ENCODE measurements at regions not wholly inside any gene's neighbourhood (a gene's known extent, or its start where the extent isn't known, plus 50 kb on each side); places are given as distances from the start of the nearest gene placed in this dataset.
"Not testable (repeated sequence)": the region's sequence is repeated elsewhere in the genome, so short reads cannot be mapped to it uniquely, and the experiment has no call there.

DNA sequence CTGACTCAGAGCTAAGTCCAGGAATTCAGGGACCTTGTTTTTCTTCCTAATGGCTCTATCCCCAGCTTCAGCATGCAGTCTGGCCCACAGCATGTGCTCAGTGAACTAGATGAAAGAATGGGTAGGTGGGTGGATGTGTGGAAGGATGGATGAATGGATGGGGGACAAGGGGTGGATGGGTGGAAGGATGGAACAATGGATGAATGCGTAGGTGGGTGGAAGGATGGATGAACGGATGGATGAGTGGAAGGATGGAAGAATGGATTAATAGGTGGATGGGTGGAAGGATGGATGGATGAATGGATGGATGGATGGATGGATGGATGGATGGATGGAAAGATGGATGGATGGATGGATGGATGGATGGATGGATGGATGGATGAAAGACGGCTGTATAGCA is 79.7 kb upstream of the SFSWAP start:
- intact Hi-C loops (cut with DNase I) = no loop called here
- no peak overlapping the region for H3K4me3 ChIP-seq
- WGBS, 4 donors = 53 to 84% (median 82%) methylated on average over 2 to 3 of the region's 3 CpGs

DNA sequence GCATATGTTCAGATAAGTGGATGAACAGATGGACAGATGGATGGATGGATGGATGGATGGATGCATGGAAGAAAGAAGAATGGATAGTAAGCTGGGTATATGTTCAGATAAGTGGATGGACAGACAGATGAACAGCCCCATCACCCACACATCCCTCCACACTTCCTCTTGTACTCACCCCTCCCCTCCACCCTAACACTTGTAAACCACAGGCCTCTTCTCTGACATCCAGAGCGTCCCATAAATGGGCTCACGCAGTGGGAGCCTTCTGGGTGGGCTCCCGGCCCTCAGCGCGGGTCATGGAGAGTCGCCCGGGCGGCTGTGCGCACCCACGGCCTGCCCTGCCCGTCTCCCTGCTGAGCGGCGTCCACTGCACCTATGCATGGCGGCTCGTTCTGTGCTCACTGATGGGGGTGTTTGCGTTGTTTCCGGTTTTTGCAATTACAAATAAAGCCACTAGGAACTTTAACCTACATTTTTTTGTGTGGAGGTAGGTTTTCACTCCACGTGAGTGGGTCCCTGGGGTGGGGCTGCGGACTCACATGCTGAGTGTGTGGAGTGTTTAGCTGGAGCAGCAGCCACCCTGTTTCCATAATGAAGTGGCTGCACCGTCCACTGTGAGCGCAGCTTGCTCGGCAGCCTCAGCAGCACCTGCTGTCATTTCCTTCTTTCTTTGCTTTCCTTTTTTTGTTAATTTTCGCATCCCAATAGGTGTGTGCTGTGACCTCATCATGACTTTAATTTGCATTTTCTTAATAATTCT is 78.8 kb upstream of the SFSWAP start:
- ATAC-seq; H3K4me1 ChIP-seq; H3K9me3 ChIP-seq; H3K27ac ChIP-seq; H3K4me3 ChIP-seq; intact Hi-C loops (cut with DNase I); H3K36me3 ChIP-seq: not testable (repeated sequence)
- DNase-seq = peak in 1 of 5 donors; percentile 11
- WGBS, 4 donors = 77 to 84% (median 80%) methylated on average over 15 to 23 of the region's 23 CpGs
- H3K27me3 ChIP-seq = peaks cover 0 to 39% (median 5%) of the 10 kb centered on the region in 9 donors

More for the DNA sequence above, 79.7 kb upstream of the SFSWAP start:
- no peak for ATAC-seq
- Histone ChIP-seq H3K4me1 (no peaks in the 10 kb centered on the region), H3K27me3 (peaks cover 0 to 34% (median 5%) of the 10 kb centered on the region in 9 donors), H3K36me3 (no peaks in the 10 kb centered on the region), H3K9me3 (no peaks in the 10 kb centered on the region), H3K27ac (no peak overlapping the region)
- no peak for DNase-seq
- TF ChIP-seq POLR2A (IDR thresholded peaks at IDR 0.05) = no peak
- TF ChIP-seq, protein P1, sequence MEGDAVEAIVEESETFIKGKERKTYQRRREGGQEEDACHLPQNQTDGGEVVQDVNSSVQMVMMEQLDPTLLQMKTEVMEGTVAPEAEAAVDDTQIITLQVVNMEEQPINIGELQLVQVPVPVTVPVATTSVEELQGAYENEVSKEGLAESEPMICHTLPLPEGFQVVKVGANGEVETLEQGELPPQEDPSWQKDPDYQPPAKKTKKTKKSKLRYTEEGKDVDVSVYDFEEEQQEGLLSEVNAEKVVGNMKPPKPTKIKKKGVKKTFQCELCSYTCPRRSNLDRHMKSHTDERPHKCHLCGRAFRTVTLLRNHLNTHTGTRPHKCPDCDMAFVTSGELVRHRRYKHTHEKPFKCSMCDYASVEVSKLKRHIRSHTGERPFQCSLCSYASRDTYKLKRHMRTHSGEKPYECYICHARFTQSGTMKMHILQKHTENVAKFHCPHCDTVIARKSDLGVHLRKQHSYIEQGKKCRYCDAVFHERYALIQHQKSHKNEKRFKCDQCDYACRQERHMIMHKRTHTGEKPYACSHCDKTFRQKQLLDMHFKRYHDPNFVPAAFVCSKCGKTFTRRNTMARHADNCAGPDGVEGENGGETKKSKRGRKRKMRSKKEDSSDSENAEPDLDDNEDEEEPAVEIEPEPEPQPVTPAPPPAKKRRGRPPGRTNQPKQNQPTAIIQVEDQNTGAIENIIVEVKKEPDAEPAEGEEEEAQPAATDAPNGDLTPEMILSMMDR (IDR thresholded peaks at IDR 0.05) = no peak

DNA sequence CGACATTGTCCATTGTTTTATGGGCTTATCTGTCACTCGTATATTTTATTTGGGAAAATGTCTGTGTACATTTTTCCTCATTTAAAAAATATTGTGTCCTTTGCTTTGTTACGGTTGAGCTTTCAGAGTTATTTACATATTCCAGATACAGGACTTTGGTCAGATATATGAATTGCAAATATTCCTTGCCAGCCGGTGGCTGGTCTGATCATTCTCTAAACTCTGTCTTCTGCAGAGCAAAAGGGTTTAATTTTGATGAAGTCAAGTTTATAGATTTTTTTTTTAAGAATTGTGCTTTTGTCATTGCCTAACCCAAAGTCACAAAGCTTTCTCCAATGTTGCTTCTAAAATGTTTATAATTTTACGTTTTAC is 78.3 kb upstream of the SFSWAP start:
- H3K36me3 ChIP-seq; DNase-seq; H3K4me1 ChIP-seq; H3K9me3 ChIP-seq; intact Hi-C loops (cut with DNase I); H3K4me3 ChIP-seq; ATAC-seq; H3K27ac ChIP-seq: not testable (repeated sequence)
- H3K27me3 ChIP-seq = peaks cover 0 to 44% (median 7%) of the 10 kb centered on the region in 9 donors
- 68 to 71% (median 69%) methylated on average over 5 of the region's 5 CpGs for WGBS, 4 donors

DNA sequence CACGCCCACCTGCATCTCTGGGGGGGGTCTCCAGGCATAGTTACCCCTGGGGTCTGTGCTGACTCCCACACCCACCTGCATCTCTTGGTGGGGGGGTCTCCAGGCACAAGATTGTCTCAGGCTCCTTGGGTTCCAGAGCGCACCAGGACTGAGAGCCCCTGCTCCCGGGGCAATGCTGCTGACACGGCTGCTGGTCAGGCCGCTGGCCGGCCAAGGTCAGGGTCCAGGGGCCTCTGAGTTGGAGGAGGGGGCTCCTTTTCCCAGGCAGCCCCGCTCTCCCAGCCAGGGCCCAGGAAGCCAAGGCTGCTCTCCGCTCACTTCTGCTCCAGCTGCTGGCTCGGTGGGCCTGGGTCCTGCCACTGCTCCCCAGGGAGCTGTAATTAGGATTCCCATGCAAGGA is 77.3 kb upstream of the SFSWAP start:
- H3K27ac ChIP-seq; H3K4me3 ChIP-seq; H3K36me3 ChIP-seq; H3K9me3 ChIP-seq; H3K4me1 ChIP-seq; DNase-seq; intact Hi-C loops (cut with DNase I); ATAC-seq: not testable (repeated sequence)
- WGBS, 4 donors = 54 to 66% (median 60%) methylated on average over 4 to 9 of the region's 9 CpGs
- peaks cover 0 to 37% (median 5%) of the 10 kb centered on the region in 9 donors for H3K27me3 ChIP-seq

DNA sequence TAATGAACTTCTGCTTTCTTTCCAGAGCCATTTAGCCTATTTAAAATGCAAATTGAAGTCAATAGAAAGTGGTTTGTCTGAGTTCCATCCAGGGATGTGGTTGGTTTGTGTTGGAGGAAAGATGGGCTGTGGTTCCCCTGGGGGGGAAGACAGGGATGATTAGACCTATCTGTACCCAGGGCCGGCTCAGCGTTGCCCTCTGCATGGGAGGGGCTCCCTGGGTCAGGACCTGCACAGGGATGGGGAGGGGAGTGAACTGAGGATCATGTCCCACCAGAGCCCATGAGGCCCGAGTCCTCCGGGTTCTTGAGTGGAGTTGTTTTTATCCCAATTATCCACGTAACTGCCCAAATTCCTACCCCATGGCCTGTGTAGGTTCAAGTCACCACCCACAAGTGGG is 76.9 kb upstream of the SFSWAP start:
- H3K27ac ChIP-seq = no peak overlapping the region
- DNase-seq = peak in 1 of 5 donors; percentile 58
- peaks cover 0 to 37% (median 5%) of the 10 kb centered on the region in 9 donors for H3K27me3 ChIP-seq
- intact Hi-C loops (cut with DNase I) = no loop called here
- ATAC-seq = no peak
- H3K4me3 ChIP-seq = no peak overlapping the region
- 59 to 73% (median 65%) methylated on average over 5 of the region's 5 CpGs for WGBS, 4 donors
- no peaks in the 10 kb centered on the region for H3K9me3 ChIP-seq
- H3K4me1 ChIP-seq = no peaks in the 10 kb centered on the region
- no peaks in the 10 kb centered on the region for H3K36me3 ChIP-seq
- no peak for TF ChIP-seq POLR2A (IDR thresholded peaks at IDR 0.05)
- TF ChIP-seq, protein P1 (IDR thresholded peaks at IDR 0.05) = no peak

DNA sequence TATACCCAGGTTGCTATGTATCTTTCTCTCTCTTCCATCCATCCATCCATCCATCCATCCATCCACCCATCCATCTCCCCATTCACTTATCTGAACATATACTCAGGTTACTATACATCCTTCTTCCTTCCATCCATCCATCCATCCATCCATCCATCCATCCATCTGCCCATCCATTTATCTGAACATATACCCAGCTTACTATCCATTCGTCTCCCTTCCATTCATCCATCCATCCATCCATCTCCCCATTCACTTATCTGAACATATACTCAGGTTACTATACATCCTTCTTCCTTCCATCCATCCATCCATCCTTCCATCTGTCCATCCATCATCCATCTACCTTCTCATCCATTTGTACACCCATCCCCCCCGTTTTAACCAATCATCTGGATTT is 75.9 kb upstream of the SFSWAP start:
- ATAC-seq; H3K9me3 ChIP-seq; H3K4me3 ChIP-seq; intact Hi-C loops (cut with DNase I); H3K27ac ChIP-seq; H3K36me3 ChIP-seq; DNase-seq; H3K4me1 ChIP-seq: not testable (repeated sequence)
- WGBS, 4 donors = 68 to 81% (median 75%) methylated on average over 2 of the region's 2 CpGs
- peaks cover 0 to 43% (median 5%) of the 10 kb centered on the region in 9 donors for H3K27me3 ChIP-seq
